ENCODE measurements at regions not wholly inside any gene's neighbourhood (a gene's known extent, or its start where the extent isn't known, plus 50 kb on each side); places are given as distances from the start of the nearest gene placed in this dataset.
"Not testable (repeated sequence)": the region's sequence is repeated elsewhere in the genome, so short reads cannot be mapped to it uniquely, and the experiment has no call there.

DNA sequence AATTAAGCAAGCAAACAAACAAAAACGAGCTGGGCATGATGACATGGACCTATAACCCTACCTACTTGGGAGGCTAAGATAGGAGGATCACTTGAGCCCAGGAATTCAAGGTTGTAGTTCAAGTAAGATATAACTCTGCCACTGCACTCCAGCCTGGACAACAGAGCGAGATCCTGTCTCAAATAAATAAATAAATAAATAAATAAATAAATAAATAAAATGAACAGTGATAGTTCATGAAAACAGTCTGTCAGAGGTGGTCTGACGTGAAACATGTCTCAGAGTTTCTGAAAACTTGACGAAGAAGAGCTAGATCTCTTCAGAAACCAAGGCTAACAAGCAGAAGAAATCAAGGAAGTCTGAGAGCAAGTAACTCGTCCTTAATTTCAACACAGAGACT is 188.8 kb upstream of the GPC6 start:
- H3K9me3 Mint-ChIP-seq (ENCODE audit: low read depth): peaks cover 13% of the 10 kb centered on the region
- H3K4me3 Mint-ChIP-seq: no peak overlapping the region
- CTCF ChIA-PET: no interaction called here

DNA sequence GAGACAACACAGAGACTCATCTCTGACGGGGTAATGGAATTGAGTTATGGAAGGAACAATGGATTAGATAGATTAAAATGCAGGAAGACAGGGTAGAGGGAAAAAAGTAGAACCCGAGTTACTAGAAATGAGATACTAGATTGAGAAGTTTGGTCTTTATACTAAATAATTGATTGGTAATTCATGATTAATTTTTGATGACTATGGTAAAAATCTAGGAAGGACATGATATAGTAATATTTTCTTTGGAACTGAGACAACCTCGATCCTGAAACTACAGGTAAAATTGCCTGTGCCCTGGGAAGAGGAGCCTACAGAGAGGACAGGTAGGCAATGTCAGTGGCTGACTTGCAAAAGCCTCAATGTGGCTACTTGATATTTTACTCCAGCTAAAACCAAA is 188.4 kb upstream of the GPC6 start:
- Mint-ChIP-seq H3K27me3 (no peaks in the 10 kb centered on the region), H3K36me3 (no peaks in the 10 kb centered on the region), H3K4me1 (no peaks in the 10 kb centered on the region), H3K4me3 (no peak overlapping the region), H3K27ac (no peak overlapping the region), H3K9me3 (ENCODE audit: low read depth) (peaks cover 13% of the 10 kb centered on the region)
- DNase-seq (no peak), ATAC-seq (no peak)
- CTCF ChIA-PET: no interaction called here

More for the DNA sequence above, 188.8 kb upstream of the GPC6 start:
- Mint-ChIP-seq H3K27me3 (no peaks in the 10 kb centered on the region), H3K36me3 (no peaks in the 10 kb centered on the region), H3K27ac (no peak overlapping the region), H3K4me1 (no peaks in the 10 kb centered on the region)
- DNase-seq: no peak
- no peak for ATAC-seq

DNA sequence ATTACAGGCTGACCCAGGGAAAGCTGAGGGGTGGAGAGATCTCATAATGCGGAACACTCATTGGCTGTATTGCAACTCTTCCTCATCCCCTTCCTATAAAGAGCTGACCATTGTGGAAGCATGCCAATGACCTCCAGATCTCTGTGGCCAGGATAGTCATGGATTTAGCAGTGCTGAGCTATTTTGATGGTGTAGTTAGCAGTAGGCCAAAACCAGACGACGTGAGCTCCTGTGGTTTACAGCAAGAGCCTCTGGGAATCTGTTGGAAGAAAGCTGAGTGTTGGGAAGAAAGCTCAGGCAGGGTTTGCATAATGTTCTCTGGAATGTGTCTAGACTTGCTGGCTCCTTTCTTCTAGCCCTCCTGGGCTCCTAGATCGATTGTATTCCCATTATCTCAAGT is 187.5 kb upstream of the GPC6 start:
- CTCF ChIA-PET: no interaction called here
- Mint-ChIP-seq H3K36me3 (no peaks in the 10 kb centered on the region), H3K9me3 (ENCODE audit: low read depth) (peaks cover 13% of the 10 kb centered on the region), H3K27me3 (no peaks in the 10 kb centered on the region), H3K27ac (no peak overlapping the region), H3K4me3 (no peak overlapping the region), H3K4me1 (no peaks in the 10 kb centered on the region)
- no peak for ATAC-seq
- no peak for DNase-seq

DNA sequence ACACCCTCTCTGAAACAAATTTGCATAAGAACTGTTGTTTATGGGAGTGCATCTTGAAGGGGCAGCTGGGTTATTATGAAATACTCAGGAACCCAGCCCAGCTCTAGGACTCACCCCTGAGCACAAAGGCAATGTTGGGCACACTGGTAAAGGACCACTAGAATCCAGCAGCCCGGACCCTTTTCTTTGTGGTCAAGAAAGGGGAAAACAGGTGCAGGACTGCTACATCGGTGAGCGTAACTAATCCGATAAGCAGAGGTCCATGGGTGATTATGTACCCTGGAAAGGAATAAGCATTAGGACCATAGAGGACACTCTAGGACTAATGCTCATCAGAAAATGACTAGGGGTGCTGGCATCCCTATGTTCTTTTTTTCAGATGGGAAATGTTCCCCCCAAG is 185.0 kb upstream of the GPC6 start:
- H3K27ac Mint-ChIP-seq, H3K27me3 Mint-ChIP-seq, H3K4me3 Mint-ChIP-seq, H3K36me3 Mint-ChIP-seq, DNase-seq, CTCF ChIA-PET, ATAC-seq, H3K4me1 Mint-ChIP-seq: not testable (repeated sequence)
- H3K9me3 Mint-ChIP-seq (ENCODE audit: low read depth): peaks cover 13% of the 10 kb centered on the region

DNA sequence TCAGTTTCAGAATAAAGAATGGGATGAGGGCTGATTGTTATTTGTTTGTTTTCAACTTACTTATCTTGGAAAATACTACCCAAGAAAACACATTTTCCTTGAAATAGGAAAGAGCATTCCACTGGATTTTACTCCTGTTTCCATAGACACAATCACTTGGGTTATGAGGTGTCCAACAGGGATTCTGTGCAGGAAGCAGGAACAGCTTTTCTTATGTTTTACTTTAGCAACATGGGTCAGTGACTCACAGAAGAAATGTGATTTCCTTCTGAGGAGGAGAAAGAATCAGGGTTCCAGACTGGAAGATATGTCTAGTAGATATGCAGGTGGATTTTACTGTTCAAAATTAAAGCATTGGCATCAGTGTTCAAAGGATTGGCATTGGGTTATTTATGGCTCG is 180.8 kb upstream of the GPC6 start:
- ATAC-seq: no peak
- H3K27ac Mint-ChIP-seq: no peak overlapping the region
- no peaks in the 10 kb centered on the region for H3K27me3 Mint-ChIP-seq
- no peaks in the 10 kb centered on the region for H3K36me3 Mint-ChIP-seq
- CTCF ChIA-PET: no interaction called here
- no peak overlapping the region for H3K4me3 Mint-ChIP-seq
- peaks cover 2% of the 10 kb centered on the region for H3K9me3 Mint-ChIP-seq (ENCODE audit: low read depth)
- H3K4me1 Mint-ChIP-seq: no peaks in the 10 kb centered on the region
- no peak for DNase-seq

DNA sequence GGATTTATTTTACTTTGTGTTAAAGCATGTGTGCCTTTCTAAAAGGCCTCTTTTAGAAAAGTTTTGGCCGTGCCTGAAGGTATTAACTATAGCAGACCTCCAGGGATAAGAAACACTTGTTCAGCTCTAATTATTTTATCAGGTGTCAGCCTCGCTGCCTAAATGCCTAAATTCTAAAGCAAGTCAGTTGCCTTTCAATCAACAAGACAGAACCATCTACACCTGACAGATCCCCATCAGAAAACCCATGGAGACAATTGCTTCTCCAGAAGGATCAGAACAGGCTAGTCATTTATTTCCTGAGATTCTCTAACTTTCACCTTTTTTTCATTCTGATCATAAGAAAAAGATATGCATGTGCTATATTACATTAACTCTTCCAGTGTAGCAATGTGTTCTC is 171.4 kb upstream of the GPC6 start:
- H3K9me3 Mint-ChIP-seq (ENCODE audit: low read depth): no peaks in the 10 kb centered on the region
- H3K4me1 Mint-ChIP-seq: no peaks in the 10 kb centered on the region
- H3K27me3 Mint-ChIP-seq: no peaks in the 10 kb centered on the region
- H3K27ac Mint-ChIP-seq: no peak overlapping the region
- no peaks in the 10 kb centered on the region for H3K36me3 Mint-ChIP-seq
- CTCF ChIA-PET: no interaction called here
- H3K4me3 Mint-ChIP-seq: no peak overlapping the region
- DNase-seq (no peak), ATAC-seq (no peak)

DNA sequence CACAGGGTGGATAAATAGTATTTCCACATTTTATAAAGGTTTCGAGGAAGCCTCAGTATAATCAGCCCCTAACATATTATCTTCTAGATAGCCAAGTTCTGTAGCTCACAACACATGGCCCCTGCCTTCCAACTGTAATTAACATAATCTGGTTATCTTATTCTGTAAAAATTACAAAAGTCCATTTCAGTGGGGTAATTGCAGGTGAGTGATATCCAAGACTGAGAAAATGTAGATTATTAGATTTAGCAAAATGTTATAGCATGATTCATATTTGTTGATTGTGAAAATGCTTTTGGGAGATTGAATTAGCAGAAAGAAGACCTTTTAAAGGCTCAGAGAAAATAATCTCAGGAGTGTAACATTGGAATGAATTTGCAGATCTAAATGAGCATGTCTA is 168.3 kb upstream of the GPC6 start:
- Mint-ChIP-seq H3K4me1 (no peaks in the 10 kb centered on the region), H3K27ac (no peak overlapping the region), H3K4me3 (no peak overlapping the region), H3K36me3 (no peaks in the 10 kb centered on the region), H3K9me3 (ENCODE audit: low read depth) (no peaks in the 10 kb centered on the region), H3K27me3 (no peaks in the 10 kb centered on the region)
- CTCF ChIA-PET: no interaction called here
- DNase-seq (no peak), ATAC-seq (no peak)

DNA sequence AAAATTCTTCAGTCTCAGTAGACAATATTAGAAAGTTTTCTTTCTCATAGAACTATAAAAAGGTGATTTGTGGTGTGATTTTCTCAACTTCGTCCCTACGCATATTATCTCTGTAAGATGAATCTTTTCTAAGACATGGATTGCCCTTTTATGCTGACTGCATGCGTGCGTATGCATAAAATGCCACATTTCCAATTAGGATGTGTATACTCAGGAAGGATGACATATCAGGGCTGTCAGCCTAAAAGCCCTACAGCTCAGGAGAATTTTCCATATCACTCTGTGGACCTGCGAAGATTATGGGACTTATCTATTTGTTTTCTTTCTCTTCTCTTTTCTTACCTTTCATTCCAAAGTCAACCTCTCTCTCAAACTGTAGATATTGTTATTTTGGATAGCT is 166.5 kb upstream of the GPC6 start:
- DNase-seq: no peak
- Mint-ChIP-seq H3K4me3 (no peak overlapping the region), H3K4me1 (no peaks in the 10 kb centered on the region), H3K27ac (no peak overlapping the region), H3K36me3 (no peaks in the 10 kb centered on the region), H3K9me3 (ENCODE audit: low read depth) (peaks cover 3% of the 10 kb centered on the region), H3K27me3 (no peaks in the 10 kb centered on the region)
- CTCF ChIA-PET: no interaction called here
- no peak for ATAC-seq

DNA sequence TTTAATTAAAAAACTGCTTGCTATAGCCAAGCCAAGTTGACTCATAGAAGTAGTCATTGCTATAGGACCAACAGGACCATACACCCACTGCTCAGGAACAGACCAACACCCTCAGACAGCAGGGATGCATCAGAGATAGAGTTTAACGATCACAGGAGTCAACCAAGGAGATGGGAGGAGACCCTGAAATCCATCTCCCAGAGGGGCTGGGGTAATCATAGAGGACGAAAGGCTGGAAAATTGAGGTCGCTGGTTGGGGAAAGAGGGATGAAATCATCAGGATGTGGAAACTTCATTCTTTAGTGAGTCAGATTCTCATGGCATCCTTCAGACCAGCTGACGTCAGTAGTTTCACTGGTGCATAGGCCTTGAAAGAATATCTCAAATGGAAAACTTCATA is 160.4 kb upstream of the GPC6 start:
- Mint-ChIP-seq H3K4me3 (no peak overlapping the region), H3K4me1 (no peaks in the 10 kb centered on the region), H3K9me3 (ENCODE audit: low read depth) (peaks cover 7% of the 10 kb centered on the region), H3K27ac (no peak overlapping the region), H3K36me3 (no peaks in the 10 kb centered on the region), H3K27me3 (no peaks in the 10 kb centered on the region)
- DNase-seq (no peak), ATAC-seq (no peak)
- CTCF ChIA-PET: no interaction called here

DNA sequence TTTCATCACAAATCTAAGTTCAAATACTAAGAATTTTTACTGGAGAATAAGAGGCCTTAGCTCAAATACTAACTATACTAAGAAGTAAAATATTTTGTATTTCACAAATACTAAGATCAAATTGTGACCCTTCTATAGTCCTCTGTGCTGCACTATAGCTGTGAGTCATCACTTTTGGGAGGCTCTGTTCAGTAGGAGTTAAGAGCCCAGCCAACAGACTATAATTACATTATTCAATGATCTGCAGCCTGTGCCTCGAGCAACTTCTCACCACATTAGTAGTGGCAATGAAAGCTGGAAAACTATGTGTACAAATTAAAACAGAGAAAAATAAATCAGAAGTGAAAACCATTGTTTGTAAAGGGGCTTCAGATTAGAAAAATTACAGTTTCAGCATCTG is 147.3 kb upstream of the GPC6 start:
- no peaks in the 10 kb centered on the region for H3K27me3 Mint-ChIP-seq
- no peak overlapping the region for H3K27ac Mint-ChIP-seq
- DNase-seq: no peak
- H3K36me3 Mint-ChIP-seq: no peaks in the 10 kb centered on the region
- peaks cover 2% of the 10 kb centered on the region for H3K9me3 Mint-ChIP-seq (ENCODE audit: low read depth)
- ATAC-seq: no peak
- CTCF ChIA-PET: interaction anchor here (1.2 kb wide), 1 partner anchor 8 kb away, joined by 3 read pairs; no protein-coding TSS in a partner anchor
- no peak overlapping the region for H3K4me3 Mint-ChIP-seq
- H3K4me1 Mint-ChIP-seq: no peaks in the 10 kb centered on the region

DNA sequence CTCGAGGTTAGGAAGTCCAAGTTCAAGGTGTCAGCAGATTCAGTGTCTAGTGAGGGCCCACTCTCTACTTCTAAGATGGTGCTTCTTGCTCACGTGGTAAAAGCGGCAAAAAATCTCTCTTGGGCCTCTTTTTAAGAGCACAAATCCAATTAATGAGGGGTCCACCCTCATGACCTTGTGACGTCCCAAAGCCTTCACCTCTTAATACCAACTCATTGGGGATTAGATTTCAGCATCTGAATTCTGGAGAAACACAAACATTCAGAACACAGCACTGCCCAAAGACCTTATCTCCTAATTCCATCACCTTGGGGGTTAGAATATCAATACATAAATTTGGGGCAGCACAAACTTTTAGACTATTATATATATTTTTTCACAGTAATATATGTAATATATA is 146.4 kb upstream of the GPC6 start:
- Mint-ChIP-seq H3K4me3 (no peak overlapping the region), H3K27me3 (no peaks in the 10 kb centered on the region)

DNA sequence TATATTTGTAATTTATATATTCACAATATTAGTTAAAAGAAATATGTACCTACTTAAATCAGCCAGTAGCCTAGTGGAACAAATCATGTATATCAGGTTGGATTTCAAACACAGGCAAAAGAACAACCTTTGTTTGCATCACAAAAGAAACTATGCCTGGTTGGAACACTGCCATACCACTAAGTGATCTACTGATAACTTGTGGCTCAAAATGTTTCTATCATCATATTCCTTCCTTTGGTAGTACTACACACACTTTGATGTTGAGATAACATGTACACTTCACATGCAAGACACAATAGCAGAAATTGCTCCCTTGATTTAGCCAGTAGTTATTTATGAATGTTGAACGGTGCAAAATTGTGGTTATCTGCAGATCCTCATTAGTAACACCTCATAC is 146.0 kb upstream of the GPC6 start:
- Mint-ChIP-seq H3K9me3 (ENCODE audit: low read depth) (peaks cover 2% of the 10 kb centered on the region), H3K36me3 (no peaks in the 10 kb centered on the region)
- CTCF ChIA-PET: no interaction called here

More for the DNA sequence above, 146.4 kb upstream of the GPC6 start:
- DNase-seq (no peak), ATAC-seq (no peak)
- Mint-ChIP-seq H3K36me3 (no peaks in the 10 kb centered on the region), H3K4me1 (no peaks in the 10 kb centered on the region), H3K27ac (no peak overlapping the region), H3K9me3 (ENCODE audit: low read depth) (peaks cover 2% of the 10 kb centered on the region)
- CTCF ChIA-PET: no interaction called here

DNA sequence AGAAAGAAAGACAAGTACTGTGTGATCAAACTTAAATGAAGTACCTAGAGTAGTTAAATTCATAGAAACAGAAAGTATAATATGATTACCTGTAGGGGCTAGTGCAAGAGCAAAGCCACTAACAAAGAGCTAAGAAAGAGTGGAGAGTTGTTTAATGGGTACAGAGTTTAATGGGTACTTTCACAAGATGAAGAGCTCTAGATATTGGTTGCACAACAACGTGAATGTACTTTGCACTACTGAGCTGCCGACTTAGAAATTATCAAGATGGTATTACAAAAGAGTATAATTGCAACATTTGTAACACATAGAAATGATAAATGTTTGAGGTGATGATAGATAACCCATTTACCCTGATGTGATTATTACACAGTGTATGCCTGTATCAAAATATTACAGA is 140.3 kb upstream of the GPC6 start:
- DNase-seq (no peak), ATAC-seq (no peak)
- CTCF ChIA-PET: no interaction called here
- H3K27ac Mint-ChIP-seq: no peak overlapping the region
- no peaks in the 10 kb centered on the region for H3K4me1 Mint-ChIP-seq
- no peaks in the 10 kb centered on the region for H3K27me3 Mint-ChIP-seq
- no peaks in the 10 kb centered on the region for H3K9me3 Mint-ChIP-seq (ENCODE audit: low read depth)
- no peak overlapping the region for H3K4me3 Mint-ChIP-seq
- H3K36me3 Mint-ChIP-seq: no peaks in the 10 kb centered on the region

More for the DNA sequence above, 146.0 kb upstream of the GPC6 start:
- DNase-seq (no peak), ATAC-seq (no peak)
- no peak overlapping the region for H3K4me3 Mint-ChIP-seq
- no peaks in the 10 kb centered on the region for H3K27me3 Mint-ChIP-seq
- no peak overlapping the region for H3K27ac Mint-ChIP-seq
- H3K4me1 Mint-ChIP-seq: no peaks in the 10 kb centered on the region

DNA sequence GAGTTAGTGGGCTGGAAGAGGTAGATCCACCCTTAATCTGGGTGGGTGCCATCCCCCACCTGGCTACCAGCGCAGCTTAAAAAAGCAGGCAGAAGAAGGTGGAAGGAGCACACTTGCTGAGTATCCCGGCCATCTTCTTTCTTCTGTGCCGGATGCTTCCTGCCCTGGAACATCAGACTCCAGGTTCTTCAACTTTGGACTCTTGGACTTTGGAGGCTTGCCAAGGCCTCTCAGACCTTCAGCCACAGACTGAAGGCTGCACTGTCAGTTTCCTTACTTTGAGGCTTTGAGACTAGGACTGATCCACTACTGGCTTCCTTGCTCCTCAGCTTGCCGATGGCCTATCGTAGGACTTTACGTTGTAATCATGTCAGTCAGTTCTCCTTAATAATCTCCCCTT is 127.6 kb upstream of the GPC6 start:
- H3K27ac Mint-ChIP-seq: no peak overlapping the region
- no peaks in the 10 kb centered on the region for H3K9me3 Mint-ChIP-seq (ENCODE audit: low read depth)
- no peaks in the 10 kb centered on the region for H3K4me1 Mint-ChIP-seq
- H3K4me3 Mint-ChIP-seq: no peak overlapping the region
- CTCF ChIA-PET: no interaction called here
- ATAC-seq (no peak), DNase-seq (no peak)
- H3K27me3 Mint-ChIP-seq: no peaks in the 10 kb centered on the region
- no peaks in the 10 kb centered on the region for H3K36me3 Mint-ChIP-seq

DNA sequence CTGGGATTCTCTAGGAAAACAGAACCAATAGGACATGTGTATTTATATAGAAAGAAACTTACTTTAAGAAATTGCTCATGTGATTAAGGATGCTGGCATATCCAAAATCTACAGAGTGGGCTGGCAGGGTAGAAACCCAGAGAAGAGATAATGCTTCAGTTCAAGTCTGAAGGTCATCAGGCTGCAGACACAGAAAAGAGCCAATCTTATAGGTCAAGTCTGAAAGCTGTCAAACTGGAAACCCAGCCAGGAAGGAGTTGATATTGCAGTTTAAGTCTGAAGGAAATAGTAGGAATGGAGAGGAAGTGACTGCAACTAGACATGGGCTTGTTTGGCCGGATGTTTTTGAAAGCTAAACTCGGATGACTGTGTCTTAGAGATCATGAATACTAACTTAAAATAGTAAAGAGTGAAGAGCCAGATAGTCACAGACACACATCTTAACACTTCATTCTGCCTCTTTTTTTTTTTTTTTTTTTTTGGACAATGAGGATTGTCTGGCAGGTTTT is 125.3 kb upstream of the GPC6 start:
- Mint-ChIP-seq H3K27me3 (no peaks in the 10 kb centered on the region), H3K9me3 (ENCODE audit: low read depth) (no peaks in the 10 kb centered on the region), H3K4me3 (no peak overlapping the region), H3K4me1 (no peaks in the 10 kb centered on the region), H3K27ac (no peak overlapping the region), H3K36me3 (no peaks in the 10 kb centered on the region)
- CTCF ChIA-PET: no interaction called here
- ATAC-seq (no peak), DNase-seq (no peak)
